ENCODE measurements at regions not wholly inside any gene's neighbourhood (a gene's known extent, or its start where the extent isn't known, plus 50 kb on each side); places are given as distances from the start of the nearest gene placed in this dataset.

GRCh38 chr16:48451323-48451722 is 66.1 kb upstream of the SIAH1 start:
- no peak for TF ChIP-seq CTCF (IDR thresholded peaks at IDR 0.05)
- TF ChIP-seq POLR2A (IDR thresholded peaks at IDR 0.05), result no peak

Data from esophagus squamous epithelium (tissue), 4 donors.